Midbrain (tissue), 1 donor: ENCODE measurements at regions not wholly inside any gene's neighbourhood (a gene's known extent, or its start where the extent isn't known, plus 50 kb on each side); places are given as distances from the start of the nearest gene placed in this dataset.

ENCODE experiments used
- DNase-seq: peaks from one replicate; lab custom pipeline; 2025; lab: John Stamatoyannopoulos, UW

DNA sequence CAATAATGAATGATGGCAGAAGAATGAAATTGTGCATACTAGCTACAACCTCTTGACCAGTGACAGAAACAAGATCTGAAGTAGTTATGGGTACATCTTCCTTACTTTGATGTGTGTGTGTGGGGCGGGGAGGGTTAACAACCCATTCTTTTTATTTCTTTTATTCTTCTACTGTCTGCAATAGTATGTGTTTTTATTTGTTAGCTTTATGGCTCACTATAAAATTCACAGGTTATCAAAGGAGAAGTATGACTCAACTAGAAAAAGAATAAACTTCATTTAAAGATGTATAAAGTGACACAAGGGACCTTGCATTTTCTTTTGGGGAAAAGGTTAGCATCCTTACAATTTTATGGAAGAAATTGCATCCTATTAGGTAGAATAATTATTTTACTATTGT lies 430.5 kb downstream of the DAD1 start:
- DNase-seq, result no peak

GRCh38 chr14:22155571-22155970 lies 433.5 kb downstream of the DAD1 start:
- no peak for DNase-seq

DNA sequence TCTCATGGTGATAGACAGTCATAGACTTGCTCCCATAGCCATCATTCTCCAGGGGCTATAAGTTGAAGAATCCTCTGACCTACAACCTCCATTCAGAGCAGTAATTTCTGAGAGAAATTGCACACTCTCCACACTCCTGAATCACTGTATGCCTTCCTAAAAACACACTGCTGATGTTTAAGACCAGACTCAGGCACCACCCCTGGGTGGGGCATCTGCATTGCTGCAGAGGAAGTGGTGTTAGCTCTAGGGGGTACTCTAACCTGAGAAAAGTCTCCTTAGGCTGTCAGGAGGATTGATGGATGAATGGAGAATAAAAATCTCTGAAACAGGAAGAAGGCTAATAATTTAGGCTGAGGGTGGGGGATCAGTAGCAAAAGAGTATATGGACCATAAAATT lies 436.1 kb downstream of the DAD1 start:
- no peak for DNase-seq

GRCh38 chr14:22152161-22152870 lies 436.7 kb downstream of the DAD1 start:
- DNase-seq, result no peak

DNA sequence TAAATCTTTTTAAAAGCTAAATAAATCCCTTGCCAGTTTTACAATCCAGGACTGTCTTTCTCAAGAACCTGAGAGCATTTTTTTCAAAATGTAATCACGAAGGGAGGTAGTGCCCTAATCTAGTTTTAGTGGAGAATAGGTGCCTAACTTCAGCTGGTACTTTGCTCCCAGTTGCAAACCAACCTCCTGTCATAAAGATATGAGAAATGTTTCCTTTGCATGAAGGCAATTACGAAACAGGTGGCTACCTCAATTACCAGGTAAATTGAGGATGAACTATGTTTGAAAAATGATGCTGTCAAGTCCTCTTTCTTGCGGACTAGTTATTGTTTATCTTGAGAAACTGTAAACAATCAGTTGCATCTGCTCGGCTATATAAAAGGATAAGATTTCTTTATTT lies 437.9 kb downstream of the DAD1 start:
- DNase-seq, result no peak

DNA sequence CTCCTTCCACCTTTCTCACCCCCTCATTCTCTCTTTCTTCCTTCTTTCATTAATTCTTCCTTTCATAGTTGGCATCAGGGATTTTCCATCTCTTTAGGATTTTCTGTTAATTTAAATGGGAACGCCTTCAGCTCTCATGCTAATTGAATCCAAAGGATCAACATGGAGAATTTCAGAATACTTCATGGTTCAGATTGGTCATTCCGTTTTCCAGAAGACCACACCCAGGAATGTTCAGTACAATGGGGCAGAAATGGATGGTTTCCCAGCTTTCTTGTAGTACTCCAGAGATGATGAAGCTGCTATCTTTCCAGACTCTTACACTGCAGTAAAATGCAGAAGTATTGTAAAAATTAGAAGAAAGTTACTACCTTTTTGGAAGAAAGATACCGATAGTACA lies 440.0 kb downstream of the DAD1 start:
- DNase-seq, result no peak

- DNase-seq, result no peak
These were observed 441.3 kb downstream of the DAD1 start for GRCh38 chr14:22147716-22148115.

- DNase-seq, result no peak
These were observed 445.7 kb downstream of the DAD1 start for GRCh38 chr14:22143363-22143762.

- DNase-seq, result no peak
These were observed 448.4 kb downstream of the DAD1 start for GRCh38 chr14:22140633-22141032.

GRCh38 chr14:22131749-22132476 lies 457.1 kb downstream of the DAD1 start:
- DNase-seq, result no peak

DNA sequence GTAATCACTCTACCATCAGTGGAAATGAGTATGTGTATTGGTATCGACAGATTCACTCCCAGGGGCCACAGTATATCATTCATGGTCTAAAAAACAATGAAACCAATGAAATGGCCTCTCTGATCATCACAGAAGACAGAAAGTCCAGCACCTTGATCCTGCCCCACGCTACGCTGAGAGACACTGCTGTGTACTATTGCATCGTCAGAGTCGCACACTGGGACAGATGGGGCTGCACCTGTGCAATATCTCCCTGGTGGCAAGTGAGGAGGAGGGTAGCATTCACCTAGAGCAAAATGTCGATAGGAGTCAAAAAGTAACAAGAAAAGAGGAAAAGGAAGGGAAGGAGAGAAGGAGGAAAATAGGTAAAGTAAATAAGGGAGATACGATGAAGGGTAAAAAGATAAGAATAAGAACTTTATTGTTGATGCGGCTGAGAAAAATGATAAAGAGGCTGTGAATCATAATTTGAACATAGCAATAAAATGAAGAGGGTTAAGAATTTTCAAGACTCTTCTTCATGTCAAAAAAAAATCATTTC lies 450.5 kb upstream of the OR4E1 start:
- no peak for DNase-seq

DNA sequence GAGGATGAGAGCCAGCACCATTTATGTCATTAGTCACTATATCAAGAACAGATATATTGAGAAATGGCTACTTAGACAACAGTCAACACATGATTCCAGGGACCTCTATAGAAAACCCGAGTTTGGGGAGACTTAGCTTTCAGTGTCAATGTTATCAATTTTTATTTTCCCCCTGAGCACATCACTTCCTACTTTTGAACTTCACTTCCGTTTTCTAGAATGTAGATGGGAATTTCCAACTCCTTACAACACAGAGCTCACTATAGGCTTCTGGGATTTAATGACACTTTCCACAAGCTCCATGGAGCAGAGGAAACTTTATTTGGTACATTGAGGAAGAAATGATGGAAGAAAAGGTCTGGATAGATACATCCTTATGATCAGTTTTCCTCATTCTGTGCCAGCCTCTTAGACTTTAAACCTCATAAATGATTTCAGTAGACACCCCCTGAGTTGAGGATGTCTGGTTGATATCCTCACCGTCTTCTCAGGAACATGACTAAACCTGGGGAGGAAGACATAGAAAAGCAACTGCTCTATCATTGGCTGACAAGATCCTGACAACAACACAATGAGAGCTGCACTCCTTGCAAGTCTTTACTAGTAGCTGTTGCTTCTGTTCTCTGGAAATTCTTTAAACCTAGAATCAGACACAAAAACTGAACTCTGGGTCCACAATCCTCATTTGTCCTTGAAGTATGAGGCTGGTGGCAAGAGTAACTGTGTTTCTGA lies 449.4 kb upstream of the OR4E1 start:
- no peak for DNase-seq

GRCh38 chr14:22122227-22122818 lies 448.7 kb upstream of the OR4E1 start:
- no peak for DNase-seq

- no peak for DNase-seq
These were observed 445.4 kb upstream of the OR4E1 start for GRCh38 chr14:22118899-22119477.

DNA sequence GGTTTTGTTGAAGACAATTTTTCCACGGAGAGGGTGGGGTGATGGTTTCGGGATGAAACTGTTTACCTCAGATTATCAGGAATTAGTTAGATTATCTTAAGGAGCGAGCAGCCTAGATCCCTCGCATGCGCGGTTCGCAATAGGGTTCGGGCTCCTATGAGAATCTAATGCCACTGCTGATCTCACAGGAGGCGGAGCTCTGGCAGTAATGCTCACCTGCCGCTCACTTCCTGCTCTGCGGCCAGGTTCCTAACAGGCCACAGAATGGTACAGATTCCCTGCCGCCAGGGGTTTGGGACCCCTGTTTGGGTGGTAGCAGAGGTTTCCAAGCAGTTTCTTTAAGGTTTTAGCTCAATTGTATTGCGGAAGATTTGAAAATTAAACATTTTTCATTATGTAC lies 439.8 kb upstream of the OR4E1 start:
- DNase-seq, result no peak

- DNase-seq, result no peak
These were observed 438.4 kb upstream of the OR4E1 start for GRCh38 chr14:22112004-22112403.

DNA sequence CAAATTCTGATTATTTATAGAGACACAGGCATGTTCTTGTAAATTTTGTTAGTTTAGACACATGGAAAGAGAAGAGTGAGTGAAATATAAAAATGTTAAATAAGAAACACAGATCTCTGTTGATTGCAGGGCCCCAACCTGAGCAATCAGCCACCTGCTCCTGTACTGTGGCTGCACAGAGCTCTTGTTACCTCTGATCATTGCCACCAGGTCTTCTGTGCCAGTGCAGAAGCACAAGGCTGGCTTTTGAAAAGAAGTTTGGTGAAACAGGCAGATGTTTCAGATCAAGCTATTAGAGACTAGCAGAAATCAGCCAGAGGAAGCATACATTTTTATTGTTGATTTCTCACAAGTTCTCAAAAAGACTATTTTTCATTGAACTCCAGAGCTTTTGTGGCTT lies 434.1 kb upstream of the OR4E1 start:
- DNase-seq, result no peak

GRCh38 chr14:22106700-22107697 lies 433.4 kb upstream of the OR4E1 start:
- DNase-seq, result no peak

- no peak for DNase-seq
These were observed 432.0 kb upstream of the OR4E1 start for GRCh38 chr14:22105624-22106006.

DNA sequence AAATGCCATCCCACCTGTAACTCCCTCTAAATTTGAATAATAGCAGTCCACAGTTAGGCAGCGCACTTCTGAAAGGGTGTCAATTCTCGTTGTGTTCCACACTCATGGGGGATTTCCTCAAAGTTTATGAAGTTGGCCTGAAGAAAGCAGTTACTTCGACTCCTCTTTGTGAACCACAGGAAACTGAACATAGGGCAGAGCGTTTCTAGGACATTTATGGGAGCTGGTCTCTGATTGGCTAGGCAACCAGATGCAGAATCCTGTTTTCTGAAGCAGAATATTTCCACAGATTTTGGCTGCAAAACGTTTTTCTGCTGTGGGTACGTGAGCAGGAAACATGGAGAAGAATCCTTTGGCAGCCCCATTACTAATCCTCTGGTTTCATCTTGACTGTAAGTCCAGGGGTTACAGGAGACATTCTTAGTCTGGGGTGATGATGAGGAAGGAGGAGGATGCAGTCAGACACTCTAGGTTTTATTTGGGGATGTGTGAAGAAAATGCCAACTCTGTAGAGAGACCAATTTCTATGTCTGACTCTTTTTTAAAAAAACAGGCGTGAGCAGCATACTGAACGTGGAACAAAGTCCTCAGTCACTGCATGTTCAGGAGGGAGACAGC lies 431.5 kb upstream of the OR4E1 start:
- no peak for DNase-seq
